ENCODE measurements at regions not wholly inside any gene's neighbourhood (a gene's known extent, or its start where the extent isn't known, plus 50 kb on each side); places are given as distances from the start of the nearest gene placed in this dataset.
"Not testable (repeated sequence)": the region's sequence is repeated elsewhere in the genome, so short reads cannot be mapped to it uniquely, and the experiment has no call there.

DNA sequence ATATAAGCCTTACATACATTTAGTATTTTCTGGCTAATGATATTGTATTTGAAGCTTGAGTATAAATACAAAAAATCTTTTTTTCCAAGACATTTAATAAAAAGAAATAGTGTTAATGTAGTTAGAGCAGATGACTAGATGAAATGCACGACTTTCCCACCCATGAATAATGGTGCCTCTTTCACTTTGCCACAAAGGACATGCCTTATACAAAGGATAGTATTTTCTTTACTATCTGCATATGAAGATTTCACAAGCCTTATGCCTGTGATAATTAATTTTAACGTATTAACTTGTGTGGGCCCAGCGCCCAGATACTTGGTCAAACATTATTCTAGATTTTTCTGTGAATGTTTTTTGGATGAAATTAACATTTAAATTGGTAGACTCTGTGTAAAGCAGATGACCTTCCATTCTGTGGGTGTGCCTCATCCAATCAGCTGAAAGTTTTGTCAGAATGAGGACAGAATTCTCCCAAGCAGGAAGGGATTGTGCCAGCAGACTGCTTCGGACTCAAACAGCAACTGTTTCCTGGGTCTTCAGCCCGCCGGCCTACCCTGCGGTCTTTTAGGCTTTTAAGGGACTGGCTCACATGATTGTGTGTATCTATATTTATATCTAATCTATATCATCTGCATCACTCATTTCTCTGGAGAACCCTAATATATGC is 115.4 kb downstream of the USP22 start:
- no peak overlapping the region for H3K4me3 ChIP-seq (ENCODE audit: low read length)
- TF ChIP-seq CTCF (IDR thresholded peaks at IDR 0.05; ENCODE audit: insufficient read depth, low read depth, low read length, missing control alignments): no peak
- DNase-seq (ENCODE audit: low read depth): no peak

- no peak for TF ChIP-seq CTCF (IDR thresholded peaks at IDR 0.05; ENCODE audit: insufficient read depth, low read depth, low read length, missing control alignments)
- no peak for DNase-seq (ENCODE audit: low read depth)
- H3K4me3 ChIP-seq (ENCODE audit: low read length): no peak overlapping the region
These were observed 113.5 kb downstream of the USP22 start for GRCh38 chr17:20929334-20929733.

GRCh38 chr17:20930081-20930760 is 112.6 kb downstream of the USP22 start:
- no peak overlapping the region for H3K4me3 ChIP-seq (ENCODE audit: low read length)
- DNase-seq (ENCODE audit: low read depth): no peak
- no peak for TF ChIP-seq CTCF (IDR thresholded peaks at IDR 0.05; ENCODE audit: insufficient read depth, low read depth, low read length, missing control alignments)

DNA sequence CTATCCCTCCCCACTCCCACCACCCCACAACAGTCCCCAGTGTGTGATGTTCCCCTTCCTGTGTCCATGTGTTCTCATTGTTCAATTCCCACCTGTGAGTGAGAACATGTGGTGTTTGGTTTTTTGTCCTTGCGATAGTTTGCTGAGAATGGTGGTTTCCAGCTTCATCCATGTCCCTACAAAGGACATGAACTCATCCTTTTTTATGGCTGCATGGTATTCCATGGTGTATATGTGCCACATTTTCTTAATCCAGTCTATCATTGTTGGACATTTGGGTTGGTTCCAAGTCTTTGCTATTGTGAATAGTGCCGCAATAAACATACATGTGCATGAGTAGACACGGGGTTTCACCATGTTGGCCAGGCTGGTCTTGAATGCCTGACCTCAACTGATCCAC is 109.8 kb downstream of the USP22 start:
- DNase-seq (ENCODE audit: low read depth); H3K4me3 ChIP-seq (ENCODE audit: low read length): not testable (repeated sequence)

GRCh38 chr17:20934288-20934687 is 108.5 kb downstream of the USP22 start:
- no peak overlapping the region for H3K4me3 ChIP-seq (ENCODE audit: low read length)
- TF ChIP-seq CTCF (IDR thresholded peaks at IDR 0.05; ENCODE audit: insufficient read depth, low read depth, low read length, missing control alignments): no peak
- no peak for DNase-seq (ENCODE audit: low read depth)

- H3K4me3 ChIP-seq (ENCODE audit: low read length): no peak overlapping the region
- no peak for TF ChIP-seq CTCF (IDR thresholded peaks at IDR 0.05; ENCODE audit: insufficient read depth, low read depth, low read length, missing control alignments)
- DNase-seq (ENCODE audit: low read depth): peak; percentile 87
These were observed 107.1 kb downstream of the USP22 start for GRCh38 chr17:20935740-20936139.

DNA sequence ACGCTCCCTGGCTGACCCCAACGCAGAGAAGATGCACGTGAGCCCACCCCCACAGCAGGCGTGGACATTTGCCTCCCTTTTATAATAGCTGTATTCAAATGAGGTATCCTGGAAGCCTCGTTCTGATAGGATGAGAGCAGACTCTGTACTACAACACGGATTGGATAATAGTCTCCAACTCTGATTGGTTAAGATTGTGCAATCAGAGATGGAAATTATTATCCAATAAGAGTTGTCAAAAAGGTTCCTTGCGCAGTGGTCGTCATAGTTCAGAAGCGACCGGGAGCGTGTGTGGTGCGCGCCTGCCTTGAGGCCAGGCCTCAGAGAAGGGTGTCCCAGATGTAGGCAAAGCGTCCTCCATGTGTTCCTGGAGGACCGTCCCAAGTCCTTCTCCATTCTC is 104.6 kb downstream of the USP22 start:
- DNase-seq (ENCODE audit: low read depth): no peak
- H3K4me3 ChIP-seq (ENCODE audit: low read length): no peak overlapping the region
- no peak for TF ChIP-seq CTCF (IDR thresholded peaks at IDR 0.05; ENCODE audit: insufficient read depth, low read depth, low read length, missing control alignments)

Measured in epithelial cell of esophagus (primary cell).